PC-3 (cell line): ENCODE measurements at regions not wholly inside any gene's neighbourhood (a gene's known extent, or its start where the extent isn't known, plus 50 kb on each side); places are given as distances from the start of the nearest gene placed in this dataset.

Source experiments
- ATAC-seq: fragments of 200-7000 bp; cut with Tn5 transposase; 2 replicates; pipeline ENCODE4 v1.9.1; 2020; ENCODE audit warnings: mild to moderate bottlenecking, moderate library complexity
- BruUV-seq: library from RNA; stranded (reverse); fragments of 400-500 nt; replicated peaks from 2 replicates; lab custom pipeline; 2021; lab: Mats Ljungman, UMichigan
- CTCF ChIA-PET: fragments of 300-600 bp; sonication (Branson Sonifier 250); formaldehyde crosslinking; loops from one replicate; lab custom pipeline; 2022; ENCODE audit warnings: antibody characterized with exemption; lab: Charles Lee
- POLR2A ChIA-PET: fragments of 300-600 bp; sonication (Branson Sonifier 250); formaldehyde crosslinking; loops from one replicate; lab custom pipeline; 2022; ENCODE audit warnings: antibody characterized with exemption; ENCODE audit not compliant: unreplicated experiment; lab: Charles Lee
- DNase-seq: peaks from one replicate; pipeline ENCODE4 v3.0.0-alpha.2; 2015
- H2AFZ ChIP-seq: fragments of 300-600 bp; sonication (generic); 2 replicates; pipeline ENCODE4 v1.6.0; 2016; ENCODE audit warnings: antibody characterized with exemption, low read length
- H3F3A ChIP-seq: fragments of 300-600 bp; sonication (generic); one replicate; pipeline ENCODE4 v1.6.0; 2017; ENCODE audit warnings: antibody characterized with exemption, low read length, control low read depth, mild to moderate bottlenecking; ENCODE audit not compliant: unreplicated experiment
- H3K27ac ChIP-seq: fragments of 300-600 bp; sonication (generic); 2 replicates; pipeline ENCODE4 v1.5.1; 2016; ENCODE audit warnings: mild to moderate bottlenecking, low read length
- H3K27me3 ChIP-seq: fragments of 300-600 bp; sonication (generic); 2 replicates; pipeline ENCODE4 v1.6.1; 2016; ENCODE audit warnings: low read length, mixed read lengths
- H3K36me3 ChIP-seq: fragments of 300-600 bp; sonication (generic); 2 replicates; pipeline ENCODE4 v1.6.1; 2016; ENCODE audit warnings: low read depth, mixed run types, low read length, mixed read lengths
- H3K4me1 ChIP-seq: fragments of 300-600 bp; sonication (generic); 2 replicates; pipeline ENCODE4 v1.5.1; 2016; ENCODE audit warnings: low read length; ENCODE audit not compliant: insufficient read depth
- H3K4me2 ChIP-seq: fragments of 300-600 bp; sonication (generic); 2 replicates; pipeline ENCODE4 v1.6.0; 2016; ENCODE audit warnings: low read length
- H3K4me3 ChIP-seq: fragments of 300-600 bp; sonication (generic); 2 replicates; pipeline ENCODE4 v1.5.1; 2016; ENCODE audit warnings: mild to moderate bottlenecking, low read length, mixed read lengths
- H3K79me2 ChIP-seq: fragments of 300-600 bp; sonication (generic); 2 replicates; pipeline ENCODE4 v1.6.1; 2017; ENCODE audit warnings: low read length, mixed read lengths
- H3K9ac ChIP-seq: fragments of 300-600 bp; sonication (generic); 2 replicates; pipeline ENCODE4 v1.6.0; 2016; ENCODE audit warnings: mild to moderate bottlenecking, low read length
- H3K9me2 ChIP-seq: fragments of 300-600 bp; sonication (generic); replicated peaks from 2 replicates; pipeline ENCODE4 v1.6.1; 2016; ENCODE audit warnings: mixed run types, low read length, mixed read lengths
- H3K9me3 ChIP-seq: fragments of 300-600 bp; sonication (generic); 2 replicates; pipeline ENCODE4 v1.6.1; 2016; ENCODE audit warnings: low read length, mixed read lengths
- H4K20me1 ChIP-seq: fragments of 300-600 bp; sonication (generic); 2 replicates; pipeline ENCODE4 v1.6.1; 2016; ENCODE audit warnings: low read length, mixed read lengths
- CTCF ChIP-seq: fragments of 300-600 bp; sonication (generic); conservative IDR thresholded peaks from 2 replicates; pipeline ENCODE4 v1.5.1; 2017; ENCODE audit warnings: antibody characterized with exemption, low read depth, mild to moderate bottlenecking, low read length
- EZH2 ChIP-seq: fragments of 300-600 bp; sonication (generic); IDR thresholded peaks from one replicate; pipeline ENCODE4 v1.6.1; 2017; ENCODE audit warnings: antibody characterized with exemption, mild to moderate bottlenecking, low read length; ENCODE audit not compliant: unreplicated experiment
- EZH2phosphoT487 ChIP-seq: fragments of 300-600 bp; sonication (generic); IDR thresholded peaks from 2 replicates; pipeline ENCODE4 v1.6.1; 2018; ENCODE audit warnings: mild to moderate bottlenecking, antibody characterized with exemption, low read length, borderline replicate concordance
- intact Hi-C: fragments of 100-400 bp; cut with micrococcal nuclease; formaldehyde crosslinking; loops from 2 replicates; pipeline ENCODE4 v1.9.0; 2023

- Histone ChIP-seq H3K36me3 (no peaks in the 10 kb centered on the region), H3K9me3 (no peaks in the 10 kb centered on the region), H4K20me1 (no peaks in the 10 kb centered on the region), H3K79me2 (no peaks in the 10 kb centered on the region), H3K9ac (no peak overlapping the region), H3K4me2 (no peak overlapping the region), H3K4me3 (no peak overlapping the region), H3K27ac (no peak overlapping the region), H2AFZ (no peak overlapping the region), H3K27me3 (peaks cover 29% of the 10 kb centered on the region), H3K4me1 (no peaks in the 10 kb centered on the region), H3K9me2 (no peaks in the 10 kb centered on the region), H3F3A (no peaks in the 10 kb centered on the region)
- POLR2A ChIA-PET, result no interaction called here
- intact Hi-C loops, result no loop called here
- CTCF ChIA-PET, result no interaction called here
- BruUV-seq, result no TSS peak
- DNase-seq (no peak), ATAC-seq (no peak)
- no peak for TF ChIP-seq CTCF
- TF ChIP-seq EZH2, result no peak
- TF ChIP-seq EZH2phosphoT487, result no peak
Measured at GRCh38 chr2:136522724-136523123, 242.6 kb upstream of the THSD7B start.

- Histone ChIP-seq H3K36me3 (no peaks in the 10 kb centered on the region), H3K27me3 (peaks cover 27% of the 10 kb centered on the region), H3K9me3 (no peaks in the 10 kb centered on the region), H4K20me1 (no peaks in the 10 kb centered on the region), H3K4me3 (no peak overlapping the region), H3K4me2 (no peak overlapping the region), H2AFZ (no peak overlapping the region), H3K9me2 (no peaks in the 10 kb centered on the region), H3K27ac (no peak overlapping the region), H3K9ac (no peak overlapping the region), H3F3A (no peaks in the 10 kb centered on the region), H3K79me2 (no peaks in the 10 kb centered on the region), H3K4me1 (no peaks in the 10 kb centered on the region)
- ATAC-seq, result no peak
- ChIA-PET CTCF (no interaction called here), POLR2A (no interaction called here)
- intact Hi-C loops, result no loop called here
- BruUV-seq, result no TSS peak
- DNase-seq, result no peak
- TF ChIP-seq CTCF, result no peak
- TF ChIP-seq EZH2, result no peak
- TF ChIP-seq EZH2phosphoT487, result no peak
Measured at GRCh38 chr2:136517716-136518115, 247.6 kb upstream of the THSD7B start.

- POLR2A ChIA-PET, result no interaction called here
- H3K36me3 ChIP-seq, result no peaks in the 10 kb centered on the region
- H3K27ac ChIP-seq, result no peak overlapping the region
- intact Hi-C loops, result no loop called here
- no peaks in the 10 kb centered on the region for H3K9me3 ChIP-seq
- H2AFZ ChIP-seq, result no peak overlapping the region
- DNase-seq, result no peak
- H3K4me2 ChIP-seq, result no peak overlapping the region
- H3K27me3 ChIP-seq, result peaks cover 8% of the 10 kb centered on the region; the same call in 1 of the 2 replicates
- CTCF ChIA-PET, result no interaction called here
- no peaks in the 10 kb centered on the region for H3K9me2 ChIP-seq
- no peaks in the 10 kb centered on the region for H3F3A ChIP-seq
- no peak overlapping the region for H3K4me3 ChIP-seq
- no peak for ATAC-seq
- H3K9ac ChIP-seq, result no peak overlapping the region
- no peaks in the 10 kb centered on the region for H3K4me1 ChIP-seq
- H4K20me1 ChIP-seq, result no peaks in the 10 kb centered on the region
- no TSS peak for BruUV-seq
- no peak for TF ChIP-seq CTCF
- no peak for TF ChIP-seq EZH2
- TF ChIP-seq EZH2phosphoT487, result no peak
- H3K79me2 ChIP-seq, result no peaks in the 10 kb centered on the region
Measured at GRCh38 chr2:136510244-136510643, 255.1 kb upstream of the THSD7B start.
